Upper lobe of right lung (tissue), 1 donor: ENCODE measurements at regions not wholly inside any gene's neighbourhood (a gene's known extent, or its start where the extent isn't known, plus 50 kb on each side); places are given as distances from the start of the nearest gene placed in this dataset.

Source experiments
- ATAC-seq: fragments of 200-7000 bp; cut with Tn5 transposase; one replicate; pipeline ENCODE4 v1.9.1; 2020; ENCODE audit warnings: mild to moderate bottlenecking, moderate library complexity
- DNase-seq: peaks from one replicate; pipeline ENCODE4 v3.0.0-alpha.2; 2020
- H3K27ac ChIP-seq: fragments of 200-600 bp; one replicate; pipeline ENCODE4 v1.8.0; 2022
- H3K27me3 ChIP-seq: fragments of 200-600 bp; one replicate; pipeline ENCODE4 v1.8.0; 2022; ENCODE audit warnings: mild to moderate bottlenecking
- H3K36me3 ChIP-seq: fragments of 200-600 bp; one replicate; pipeline ENCODE4 v1.8.0; 2022
- H3K4me1 ChIP-seq: fragments of 200-600 bp; one replicate; pipeline ENCODE4 v1.8.0; 2022
- H3K4me3 ChIP-seq: fragments of 200-600 bp; one replicate; pipeline ENCODE4 v1.8.0; 2022; ENCODE audit warnings: mild to moderate bottlenecking
- H3K9me3 ChIP-seq: fragments of 200-600 bp; one replicate; pipeline ENCODE4 v1.8.0; 2022
- CTCF ChIP-seq: fragments of 200-600 bp; IDR thresholded peaks from one replicate; pipeline ENCODE4 v1.8.0; 2022; ENCODE audit warnings: antibody characterized with exemption
- intact Hi-C: fragments of 100-400 bp; cut with DNase I; formaldehyde crosslinking; loops from one replicate; pipeline ENCODE4 v1.11.0; 2022
- donor health status: DM: no; HTN: yes; CAD: no; lungs with severe emphysema.

- DNase-seq (no peak), ATAC-seq (no peak)
- intact Hi-C loops, result no loop called here
- Histone ChIP-seq H3K27ac (no peak overlapping the region), H3K4me3 (no peak overlapping the region), H3K4me1 (no peaks in the 10 kb centered on the region), H3K36me3 (no peaks in the 10 kb centered on the region), H3K9me3 (no peaks in the 10 kb centered on the region), H3K27me3 (no peaks in the 10 kb centered on the region)
- TF ChIP-seq CTCF, result no peak
Measured at GRCh38 chr2:35374845-35375244, 980.7 kb upstream of the CRIM1 start.

GRCh38 chr2:35365859-35366258, 989.7 kb upstream of the CRIM1 start:
- H3K27me3 ChIP-seq, result no peaks in the 10 kb centered on the region
- no peaks in the 10 kb centered on the region for H3K4me1 ChIP-seq
- no peak overlapping the region for H3K27ac ChIP-seq
- intact Hi-C loops, result no loop called here
- DNase-seq (no peak), ATAC-seq (no peak)
- H3K36me3 ChIP-seq, result no peaks in the 10 kb centered on the region
- H3K4me3 ChIP-seq, result no peak overlapping the region
- no peak for TF ChIP-seq CTCF
- no peaks in the 10 kb centered on the region for H3K9me3 ChIP-seq

GRCh38 chr2:35356332-35356731, 999.2 kb upstream of the CRIM1 start:
- ATAC-seq, result peak; percentile 36
- DNase-seq, result no peak
- H3K36me3 ChIP-seq, result no peaks in the 10 kb centered on the region
- no peaks in the 10 kb centered on the region for H3K27me3 ChIP-seq
- no peak overlapping the region for H3K27ac ChIP-seq
- H3K4me1 ChIP-seq, result no peaks in the 10 kb centered on the region
- intact Hi-C loops, result no loop called here
- TF ChIP-seq CTCF, result no peak
- H3K4me3 ChIP-seq, result no peak overlapping the region
- no peaks in the 10 kb centered on the region for H3K9me3 ChIP-seq

- Histone ChIP-seq H3K27me3 (no peaks in the 10 kb centered on the region), H3K9me3 (no peaks in the 10 kb centered on the region), H3K27ac (no peak overlapping the region), H3K4me3 (no peak overlapping the region), H3K36me3 (no peaks in the 10 kb centered on the region), H3K4me1 (no peaks in the 10 kb centered on the region)
- TF ChIP-seq CTCF, result no peak
- intact Hi-C loops, result no loop called here
- peak; percentile 34 for ATAC-seq
- DNase-seq, result no peak
Measured at GRCh38 chr2:35355056-35355455, 1000.5 kb upstream of the CRIM1 start.

GRCh38 chr2:35347561-35347960, 1008.0 kb upstream of the CRIM1 start:
- Histone ChIP-seq H3K4me3 (no peak overlapping the region), H3K27ac (no peak overlapping the region), H3K4me1 (no peaks in the 10 kb centered on the region), H3K9me3 (no peaks in the 10 kb centered on the region), H3K27me3 (no peaks in the 10 kb centered on the region), H3K36me3 (no peaks in the 10 kb centered on the region)
- DNase-seq, result no peak
- no peak for ATAC-seq
- no peak for TF ChIP-seq CTCF
- intact Hi-C loops, result no loop called here

GRCh38 chr2:35343135-35343534, 1012.4 kb upstream of the CRIM1 start:
- H3K9me3 ChIP-seq, result no peaks in the 10 kb centered on the region
- H3K4me3 ChIP-seq, result no peak overlapping the region
- no peaks in the 10 kb centered on the region for H3K27me3 ChIP-seq
- no peaks in the 10 kb centered on the region for H3K4me1 ChIP-seq
- no peak for TF ChIP-seq CTCF
- H3K36me3 ChIP-seq, result no peaks in the 10 kb centered on the region
- H3K27ac ChIP-seq, result no peak overlapping the region
- no peak for ATAC-seq
- intact Hi-C loops, result no loop called here
- DNase-seq, result no peak
